SK-N-MC (cell line): ENCODE measurements at regions not wholly inside any gene's neighbourhood (a gene's known extent, or its start where the extent isn't known, plus 50 kb on each side); places are given as distances from the start of the nearest gene placed in this dataset.

Experiments used
- EZH2 ChIP-seq: fragments of 200-600 bp; sonication (generic); IDR thresholded peaks from one replicate; pipeline ENCODE4 v1.6.1; 2017; ENCODE audit warnings: antibody characterized with exemption
- POLR2AphosphoS5 ChIP-seq: IDR thresholded peaks from 2 replicates; pipeline ENCODE4 v1.6.1; 2012; ENCODE audit warnings: mild to moderate bottlenecking, low read depth, low read length, borderline replicate concordance

DNA sequence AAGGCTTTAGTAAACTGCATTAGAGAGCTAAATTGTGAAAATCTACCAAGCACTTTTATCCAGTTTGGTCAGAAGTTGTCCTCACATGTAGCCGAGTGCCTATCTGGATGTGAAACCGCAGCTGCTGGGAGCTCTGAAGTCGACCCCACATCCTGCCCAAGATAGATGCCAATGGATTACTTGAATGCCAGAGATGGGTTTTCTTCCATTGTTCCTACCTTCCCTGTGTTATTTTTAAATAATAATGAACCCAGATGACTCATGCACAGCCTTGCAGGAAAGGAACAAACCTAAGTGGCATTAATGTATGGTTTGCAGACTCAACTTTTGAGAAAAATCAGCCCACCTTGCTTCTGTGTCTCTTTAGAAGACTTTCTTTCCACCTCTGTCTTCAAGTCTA lies 408.5 kb downstream of the FBXO15 start:
- TF ChIP-seq POLR2AphosphoS5 (no peak), EZH2 (no peak)
